ENCODE measurements at regions not wholly inside any gene's neighbourhood (a gene's known extent, or its start where the extent isn't known, plus 50 kb on each side); places are given as distances from the start of the nearest gene placed in this dataset.

DNA sequence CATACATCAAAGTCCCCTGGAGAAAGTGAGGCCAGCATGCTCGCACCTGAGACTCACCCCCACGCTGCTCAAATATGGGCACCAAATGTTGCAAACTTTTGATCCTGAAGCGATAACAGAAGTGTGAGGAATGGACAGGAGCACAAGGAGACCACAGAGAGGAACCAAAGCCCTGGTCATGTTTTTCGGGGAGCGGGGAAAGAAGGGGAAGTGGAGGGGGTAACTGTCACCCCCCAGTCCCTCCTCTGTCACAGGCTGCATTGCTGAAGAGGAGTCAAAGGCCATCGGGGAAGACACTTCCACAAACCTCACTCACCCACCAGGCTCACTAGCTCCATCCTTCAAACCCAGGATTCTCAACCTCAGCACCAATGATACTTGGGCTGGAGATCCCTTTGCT, 182.4 kb downstream of the UACA start:
- Histone ChIP-seq H3K27ac (ENCODE audit: low read depth, low read length) (no peak overlapping the region), H3K4me2 (ENCODE audit: low read length) (no peak overlapping the region), H3K4me3 (replicated peaks in 1 of 2; ENCODE audit: low read depth in 1 of 2, low read length in 2 of 2) (no peak overlapping the region), H3K36me3 (ENCODE audit: control insufficient read depth in 1 of 2, insufficient read depth in 2 of 2, low read length in 2 of 2) (no peaks in the 10 kb centered on the region), H3K4me1 (ENCODE audit: control insufficient read depth in 1 of 2, insufficient read depth in 2 of 2, low read length in 2 of 2) (peaks cover 11 to 31% of the 10 kb centered on the region in 2 experiments), H4K20me1 (ENCODE audit: insufficient read depth) (no peaks in the 10 kb centered on the region), H3K27me3 (ENCODE audit: insufficient read depth, low read length) (no peaks in the 10 kb centered on the region; the same call in 1 of the 2 replicates), H2AFZ (ENCODE audit: low read depth, low read length, poor library complexity, severe bottlenecking) (no peak overlapping the region), H3K9me3 (ENCODE audit: control insufficient read depth in 1 of 2, insufficient read depth in 1 of 2, low read depth in 1 of 2, low read length in 2 of 2) (no peaks in the 10 kb centered on the region), H3K79me2 (ENCODE audit: insufficient read depth, low read length) (no peaks in the 10 kb centered on the region), H3K9me2 (ENCODE audit: insufficient read depth) (no peaks in the 10 kb centered on the region), H3K9ac (ENCODE audit: low read length) (no peak overlapping the region)
- intact Hi-C loops (cut with micrococcal nuclease): no loop called here
- no peak for TF ChIP-seq POLR2AphosphoS5 (IDR thresholded peaks at IDR 0.05; ENCODE audit: low read depth, low read length)
- TF ChIP-seq, protein P1, sequence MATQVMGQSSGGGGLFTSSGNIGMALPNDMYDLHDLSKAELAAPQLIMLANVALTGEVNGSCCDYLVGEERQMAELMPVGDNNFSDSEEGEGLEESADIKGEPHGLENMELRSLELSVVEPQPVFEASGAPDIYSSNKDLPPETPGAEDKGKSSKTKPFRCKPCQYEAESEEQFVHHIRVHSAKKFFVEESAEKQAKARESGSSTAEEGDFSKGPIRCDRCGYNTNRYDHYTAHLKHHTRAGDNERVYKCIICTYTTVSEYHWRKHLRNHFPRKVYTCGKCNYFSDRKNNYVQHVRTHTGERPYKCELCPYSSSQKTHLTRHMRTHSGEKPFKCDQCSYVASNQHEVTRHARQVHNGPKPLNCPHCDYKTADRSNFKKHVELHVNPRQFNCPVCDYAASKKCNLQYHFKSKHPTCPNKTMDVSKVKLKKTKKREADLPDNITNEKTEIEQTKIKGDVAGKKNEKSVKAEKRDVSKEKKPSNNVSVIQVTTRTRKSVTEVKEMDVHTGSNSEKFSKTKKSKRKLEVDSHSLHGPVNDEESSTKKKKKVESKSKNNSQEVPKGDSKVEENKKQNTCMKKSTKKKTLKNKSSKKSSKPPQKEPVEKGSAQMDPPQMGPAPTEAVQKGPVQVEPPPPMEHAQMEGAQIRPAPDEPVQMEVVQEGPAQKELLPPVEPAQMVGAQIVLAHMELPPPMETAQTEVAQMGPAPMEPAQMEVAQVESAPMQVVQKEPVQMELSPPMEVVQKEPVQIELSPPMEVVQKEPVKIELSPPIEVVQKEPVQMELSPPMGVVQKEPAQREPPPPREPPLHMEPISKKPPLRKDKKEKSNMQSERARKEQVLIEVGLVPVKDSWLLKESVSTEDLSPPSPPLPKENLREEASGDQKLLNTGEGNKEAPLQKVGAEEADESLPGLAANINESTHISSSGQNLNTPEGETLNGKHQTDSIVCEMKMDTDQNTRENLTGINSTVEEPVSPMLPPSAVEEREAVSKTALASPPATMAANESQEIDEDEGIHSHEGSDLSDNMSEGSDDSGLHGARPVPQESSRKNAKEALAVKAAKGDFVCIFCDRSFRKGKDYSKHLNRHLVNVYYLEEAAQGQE (IDR thresholded peaks at IDR 0.05; ENCODE audit: low read depth): no peak
- TF ChIP-seq EGR1 (IDR thresholded peaks at IDR 0.05; ENCODE audit: low read depth): no peak
- TF ChIP-seq CBX3 (IDR thresholded peaks at IDR 0.05; ENCODE audit: low read depth): no peak
- TF ChIP-seq, protein P2, sequence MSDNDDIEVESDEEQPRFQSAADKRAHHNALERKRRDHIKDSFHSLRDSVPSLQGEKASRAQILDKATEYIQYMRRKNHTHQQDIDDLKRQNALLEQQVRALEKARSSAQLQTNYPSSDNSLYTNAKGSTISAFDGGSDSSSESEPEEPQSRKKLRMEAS (IDR thresholded peaks at IDR 0.05): no peak
- TF ChIP-seq JUND (IDR thresholded peaks at IDR 0.05): no peak
- no peak for TF ChIP-seq SIN3A (IDR thresholded peaks at IDR 0.05; ENCODE audit: low read depth)
- TF ChIP-seq TCF7L2 (IDR thresholded peaks at IDR 0.05; ENCODE audit: borderline replicate concordance, extremely low read depth, insufficient read depth, insufficient read length): no peak
- TF ChIP-seq ELF1 (IDR thresholded peaks at IDR 0.05; ENCODE audit: borderline replicate concordance, low read depth): no peak
- TF ChIP-seq FOSL1 (IDR thresholded peaks at IDR 0.05; ENCODE audit: low read depth): no peak
- no peak for TF ChIP-seq POLR2A (IDR thresholded peaks at IDR 0.05; ENCODE audit: borderline replicate concordance, extremely low read depth, insufficient read depth, insufficient read length)
- no peak for TF ChIP-seq RAD21 (IDR thresholded peaks at IDR 0.05; ENCODE audit: low read depth)
- no peak for TF ChIP-seq YY1 (IDR thresholded peaks at IDR 0.05; ENCODE audit: extremely low read depth, insufficient replicate concordance, low read depth, low read length)
- no peak for TF ChIP-seq ZNF274 (IDR thresholded peaks at IDR 0.05; ENCODE audit: low read depth, low read length)
- no peak for TF ChIP-seq EZH2 (IDR thresholded peaks at IDR 0.05)
- ATAC-seq: no peak
- ChIA-PET RAD21 (ENCODE audit: low non-redundant PET in 1 of 2, low total read pairs in 2 of 2, uncharacterized antibody in 2 of 2, unreplicated experiment in 2 of 2) (no interaction called here), POLR2A (no interaction called here), CTCF (interaction anchor here (2.0 kb wide), 1 partner anchor 12 kb away, joined by 6 read pairs; no protein-coding TSS in a partner anchor)
- DNase-seq (ENCODE audit: low read depth, low spot score): no peak
- no TSS peak for BruUV-seq (replicated peaks)
